HG02610 (cell line): ENCODE measurements at regions not wholly inside any gene's neighbourhood (a gene's known extent, or its start where the extent isn't known, plus 50 kb on each side); places are given as distances from the start of the nearest gene placed in this dataset.
"Not testable (repeated sequence)": the region's sequence is repeated elsewhere in the genome, so short reads cannot be mapped to it uniquely, and the experiment has no call there.

Experiments
- ATAC-seq: cut with Tn5 transposase; IDR thresholded peaks from one replicate; pipeline ENCODE4 v1.9.1; 2021; ENCODE audit warnings: mild to moderate bottlenecking, moderate library complexity; ENCODE audit not compliant: unreplicated experiment

DNA sequence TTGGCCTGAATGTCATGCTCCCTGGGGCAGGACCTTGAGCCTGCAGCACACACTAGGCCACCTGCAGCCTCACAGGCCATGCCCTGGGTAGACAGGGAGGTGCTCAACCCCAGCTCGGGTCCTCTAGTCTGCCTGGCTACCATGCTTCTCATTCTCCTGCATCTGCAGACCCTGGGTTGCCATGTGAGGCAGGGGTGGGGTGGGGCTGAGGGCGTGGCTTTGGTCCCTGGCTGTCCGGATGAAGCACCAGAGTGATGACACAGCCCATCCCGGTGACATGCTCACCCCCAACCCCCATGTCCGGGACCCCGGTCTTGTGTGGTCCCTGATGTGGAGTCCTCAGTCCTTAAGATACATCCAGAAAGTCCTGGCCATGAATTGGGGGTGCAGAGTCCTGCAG, 521.8 kb downstream of the GOLGA6L6 start:
- not testable (repeated sequence) for ATAC-seq

DNA sequence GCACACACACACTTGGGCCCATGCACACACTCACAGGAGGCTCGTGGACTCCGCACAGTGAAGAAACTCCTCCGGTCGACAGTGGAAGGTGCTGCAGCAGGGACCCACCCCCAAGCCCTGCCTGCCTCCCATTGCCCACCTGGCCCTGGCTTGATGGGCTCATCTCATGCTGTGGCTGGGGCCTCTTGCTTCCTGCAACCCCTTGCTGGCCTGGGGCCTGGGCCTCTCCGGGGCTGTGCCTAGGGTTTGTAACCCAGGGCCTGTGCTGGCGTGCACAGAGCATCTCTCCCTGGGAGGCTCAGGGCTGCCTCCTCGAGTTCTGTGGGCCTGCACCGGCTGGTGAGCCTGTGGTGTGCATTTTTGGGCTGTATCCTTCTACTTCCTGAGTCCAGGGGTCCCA, 524.0 kb downstream of the GOLGA6L6 start:
- ATAC-seq, result not testable (repeated sequence)

DNA sequence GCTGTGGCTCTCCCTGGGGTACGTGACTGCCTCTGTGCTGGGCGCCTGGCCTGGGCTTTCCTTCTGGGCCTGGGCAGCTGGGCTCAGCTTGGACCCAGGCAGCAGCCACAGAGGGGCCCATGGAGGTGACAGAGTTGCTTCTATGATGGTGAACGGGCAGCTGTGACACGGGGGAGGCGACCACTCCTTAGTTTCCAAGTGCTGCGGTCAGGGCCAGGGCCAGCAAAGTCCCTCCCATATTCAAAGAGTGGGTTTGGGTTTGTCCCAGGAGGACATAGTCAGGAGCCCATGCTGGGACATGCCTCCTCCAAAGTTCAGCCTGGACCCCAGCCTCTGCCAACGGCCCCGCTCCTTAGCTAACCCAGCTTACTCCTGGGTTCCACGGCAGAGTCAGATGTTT, 524.7 kb downstream of the GOLGA6L6 start:
- ATAC-seq, result not testable (repeated sequence)

DNA sequence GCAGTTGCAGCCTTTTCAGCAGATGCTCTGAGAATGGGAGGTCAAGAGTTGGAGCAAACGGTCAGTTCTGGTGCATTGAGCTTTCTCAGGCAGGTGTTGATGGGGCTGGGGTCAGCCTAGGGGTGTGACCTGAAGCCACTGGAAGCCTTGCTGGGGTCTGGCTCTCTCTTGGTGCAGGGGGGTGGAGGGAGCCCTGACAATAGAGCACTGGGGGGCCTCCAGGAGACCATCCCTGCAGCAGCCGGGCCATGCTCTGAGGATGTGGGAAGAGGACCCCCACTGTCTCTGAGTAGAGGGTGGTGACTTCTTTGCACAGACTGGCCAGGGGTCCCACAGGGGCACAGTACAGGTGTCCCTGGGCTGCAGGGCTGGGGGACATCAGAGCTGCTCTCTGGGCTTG, 528.8 kb downstream of the GOLGA6L6 start:
- ATAC-seq, result not testable (repeated sequence)

DNA sequence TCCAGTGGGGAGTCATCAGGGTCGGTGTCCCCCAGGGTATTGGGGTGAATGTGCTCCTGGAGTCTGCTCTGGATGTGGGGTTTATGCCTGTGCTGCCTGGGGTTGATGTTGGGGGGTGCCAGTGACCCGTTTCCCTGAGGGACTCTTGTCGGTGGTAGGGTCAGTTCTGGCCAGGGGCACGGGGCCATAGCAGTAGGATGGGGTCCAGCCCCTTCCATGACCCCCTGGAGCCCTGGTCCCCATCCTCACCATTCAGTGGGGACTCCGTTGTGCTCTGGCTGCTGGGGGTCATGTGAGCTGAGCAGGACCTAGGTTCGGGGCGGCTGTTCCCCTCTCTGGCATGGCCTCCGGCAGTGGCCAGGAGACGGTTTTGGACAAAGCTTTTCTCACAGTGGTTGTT, 530.8 kb downstream of the GOLGA6L6 start:
- not testable (repeated sequence) for ATAC-seq

DNA sequence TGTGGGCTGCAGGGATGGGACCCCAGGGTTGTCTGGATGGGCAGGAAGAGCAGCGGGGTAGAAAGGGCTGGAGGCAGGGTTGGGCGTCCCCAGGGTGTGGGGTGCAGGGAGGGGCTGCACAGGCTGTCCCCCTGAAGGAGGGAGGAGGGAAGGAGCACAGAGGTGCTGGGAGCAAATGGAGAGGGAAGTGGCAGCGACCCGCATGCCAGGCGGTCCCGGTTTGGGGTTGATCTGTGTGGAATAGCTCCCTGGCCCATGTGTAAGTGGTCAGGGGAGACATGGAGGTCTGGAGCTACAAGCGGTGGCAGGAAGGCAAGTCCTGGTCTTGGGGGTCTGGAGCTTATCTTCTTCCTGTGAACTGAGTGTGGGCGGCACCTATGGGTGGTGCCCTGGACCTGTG, 532.0 kb downstream of the GOLGA6L6 start:
- ATAC-seq, result not testable (repeated sequence)

DNA sequence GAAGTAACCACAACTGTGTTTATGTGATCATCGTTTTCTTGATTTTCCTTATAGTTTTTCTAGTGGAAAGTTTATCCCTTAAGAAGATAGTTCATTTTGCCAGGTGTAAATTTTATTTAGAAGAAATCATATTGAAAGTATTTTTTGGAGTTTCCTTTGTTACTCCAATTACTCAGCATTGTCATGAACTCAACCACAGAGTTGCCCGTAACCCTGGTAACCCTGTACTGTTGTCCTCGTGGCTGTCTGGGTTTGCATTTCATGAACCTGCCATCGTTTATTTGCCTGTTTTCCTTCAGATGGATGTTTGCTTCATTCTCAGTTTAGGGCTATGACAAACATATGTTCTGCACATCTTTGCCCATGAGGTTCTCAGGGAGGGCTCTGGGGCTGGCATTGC, 534.3 kb downstream of the GOLGA6L6 start:
- not testable (repeated sequence) for ATAC-seq

DNA sequence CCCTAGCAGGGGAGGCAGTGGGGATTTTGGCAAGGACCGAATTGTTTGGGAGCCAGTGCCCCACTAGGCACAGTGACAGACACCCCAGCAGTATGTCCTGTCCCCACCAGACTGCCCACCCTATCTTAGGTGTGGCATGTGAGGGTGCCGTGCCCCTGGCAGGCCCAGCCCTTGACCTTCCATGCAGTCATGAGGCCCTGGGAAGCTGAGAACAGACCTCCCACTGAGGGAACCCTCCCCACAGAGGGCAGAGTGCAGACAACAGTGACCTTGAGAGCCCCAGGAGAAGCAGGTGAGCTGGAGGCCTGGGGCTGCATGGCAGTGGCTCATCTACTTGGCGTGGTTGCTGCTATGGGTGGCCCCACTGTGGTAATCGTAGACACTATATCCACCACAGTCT, 538.1 kb downstream of the GOLGA6L6 start:
- ATAC-seq, result not testable (repeated sequence)

DNA sequence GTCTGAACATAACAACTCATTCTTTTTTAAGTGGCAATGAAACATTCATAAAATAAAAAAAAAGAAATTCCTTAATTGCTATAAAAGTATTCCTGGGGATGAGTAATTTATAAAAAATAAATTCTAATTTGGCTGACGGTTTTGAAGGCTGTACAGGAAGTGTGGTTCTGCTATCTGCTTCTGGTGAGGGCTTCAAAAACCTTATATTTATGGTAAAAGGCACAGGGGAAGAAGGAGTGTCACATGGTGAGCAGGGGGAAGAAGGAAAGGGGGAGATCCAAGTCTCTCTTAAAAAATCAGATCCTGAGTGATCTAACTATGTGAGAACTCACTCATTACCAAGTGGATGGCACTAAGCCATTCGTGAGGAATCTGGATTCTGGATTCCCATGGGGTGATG, 539.0 kb downstream of the GOLGA6L6 start:
- ATAC-seq, result not testable (repeated sequence)

DNA sequence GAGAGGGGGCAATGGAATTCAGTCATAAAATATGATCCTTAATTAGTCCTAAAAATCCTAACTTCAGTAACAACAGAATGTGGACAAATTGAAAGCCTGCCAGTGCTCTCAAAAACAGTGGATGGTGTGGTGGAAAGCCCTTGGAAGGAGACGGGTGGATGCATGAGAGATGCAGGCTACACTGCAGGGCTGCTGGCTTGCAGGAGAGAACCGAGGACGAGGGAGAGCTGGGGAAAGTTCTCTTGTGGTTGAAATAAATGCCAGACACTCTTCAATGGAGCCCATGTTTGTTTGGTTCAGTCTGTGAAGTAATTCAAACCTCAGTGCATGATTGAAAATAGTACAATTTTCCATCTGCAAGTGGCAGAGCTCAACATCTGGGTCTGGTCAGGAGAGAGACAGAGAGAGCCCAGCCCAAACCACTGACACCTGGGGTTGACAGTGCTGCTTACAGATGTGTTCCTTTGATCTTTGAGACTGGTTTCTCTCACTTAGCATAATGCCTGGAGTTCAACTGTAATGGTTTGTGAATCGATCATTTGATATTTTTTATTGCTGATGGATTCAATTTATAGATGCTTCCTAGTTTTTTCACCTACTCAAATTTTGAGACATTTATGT, 544.9 kb downstream of the GOLGA6L6 start:
- ATAC-seq, result not testable (repeated sequence)

DNA sequence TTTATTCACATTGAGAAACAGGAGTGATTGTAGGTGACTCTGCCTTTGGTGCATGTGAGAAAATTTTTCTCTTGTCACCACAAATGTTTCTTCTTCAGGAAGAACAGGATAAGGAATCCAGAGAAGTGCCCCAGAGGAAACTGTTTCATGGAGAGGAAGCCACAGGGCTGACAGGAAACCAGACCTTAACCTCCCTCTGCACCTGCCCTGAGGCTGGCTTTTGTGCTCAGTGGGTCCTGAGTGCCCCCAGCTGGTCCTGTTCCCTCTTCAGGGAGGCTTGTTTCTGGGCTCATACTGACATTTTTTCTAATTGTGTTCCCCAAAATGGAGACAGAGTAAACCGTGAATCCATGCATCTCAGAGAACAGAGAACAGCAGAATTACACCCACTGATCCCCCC, 546.3 kb downstream of the GOLGA6L6 start:
- ATAC-seq, result not testable (repeated sequence)

DNA sequence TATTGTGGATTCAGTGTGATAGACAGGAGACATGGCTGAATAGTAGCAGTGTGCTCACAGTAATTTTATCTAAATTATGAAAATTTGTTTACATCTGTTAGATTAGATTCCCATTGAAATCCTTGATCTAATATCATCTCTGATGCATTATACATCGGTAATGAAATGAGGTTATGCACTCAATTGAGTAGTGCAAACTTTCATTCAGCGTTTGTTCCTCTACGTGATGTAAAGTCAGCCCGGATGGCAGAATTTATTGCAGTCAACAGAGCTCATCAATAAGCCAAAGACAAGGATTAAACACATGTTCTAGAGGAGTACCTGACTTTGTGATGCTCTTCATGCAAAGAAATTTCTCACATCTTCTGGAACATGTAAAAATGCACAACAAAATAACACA, 549.2 kb downstream of the GOLGA6L6 start:
- no peak for ATAC-seq

DNA sequence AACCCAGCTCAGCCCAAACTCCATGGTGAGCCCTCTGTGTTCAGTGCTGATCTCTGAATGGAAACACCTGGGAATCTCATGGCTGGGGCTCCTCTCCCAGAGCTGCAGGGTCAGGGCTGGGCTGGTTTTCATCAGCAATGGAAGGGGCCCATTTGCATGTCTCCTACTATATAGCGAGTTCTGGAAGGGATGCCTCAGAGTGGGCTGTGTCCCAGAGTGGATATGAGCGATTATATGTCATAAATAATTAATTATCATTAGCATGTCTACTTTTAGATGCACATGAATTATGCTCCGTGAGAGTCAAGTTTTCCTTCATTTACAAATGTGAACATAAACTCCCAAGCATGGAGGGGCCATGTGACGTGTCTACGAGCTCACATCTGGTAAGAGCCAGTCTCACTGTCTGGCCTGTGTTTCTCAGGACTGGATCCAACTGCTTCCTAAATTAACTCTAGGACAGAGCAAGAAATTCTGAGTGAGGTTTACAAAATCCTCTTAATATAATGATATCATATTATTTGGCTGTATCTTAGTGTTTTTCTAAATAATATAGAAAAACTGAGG, 553.4 kb downstream of the GOLGA6L6 start:
- ATAC-seq, result no peak

DNA sequence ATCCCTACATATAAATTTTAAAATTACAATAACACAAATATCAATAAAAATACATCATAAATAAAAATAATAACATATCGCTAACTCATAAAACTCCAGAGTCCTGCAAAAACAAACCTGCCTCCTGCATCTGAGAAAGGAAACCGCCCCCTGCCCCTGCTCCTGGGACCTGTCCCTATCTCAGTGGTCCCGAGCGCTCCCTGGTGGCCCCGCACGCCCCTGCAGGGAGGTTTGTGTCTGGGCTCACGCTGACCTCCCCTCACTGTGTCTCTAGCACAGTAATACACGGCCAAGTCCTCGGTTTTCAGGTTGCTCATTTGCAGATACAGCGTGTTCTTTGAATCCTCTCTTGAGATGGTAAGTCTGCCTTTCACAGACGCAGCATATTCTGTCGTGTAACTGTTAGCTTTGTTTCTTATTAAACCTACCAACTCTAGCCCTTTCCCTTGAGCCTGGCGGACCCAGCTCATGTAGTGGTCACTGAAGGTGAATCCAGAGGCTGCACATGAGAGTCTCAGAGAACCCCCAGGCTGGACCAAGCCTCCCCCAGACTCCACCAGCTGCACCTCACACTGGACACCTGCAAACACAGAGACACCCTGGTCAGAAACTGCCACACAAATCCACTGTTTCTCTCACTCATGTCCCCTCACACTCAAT, 554.1 kb downstream of the GOLGA6L6 start:
- no peak for ATAC-seq

DNA sequence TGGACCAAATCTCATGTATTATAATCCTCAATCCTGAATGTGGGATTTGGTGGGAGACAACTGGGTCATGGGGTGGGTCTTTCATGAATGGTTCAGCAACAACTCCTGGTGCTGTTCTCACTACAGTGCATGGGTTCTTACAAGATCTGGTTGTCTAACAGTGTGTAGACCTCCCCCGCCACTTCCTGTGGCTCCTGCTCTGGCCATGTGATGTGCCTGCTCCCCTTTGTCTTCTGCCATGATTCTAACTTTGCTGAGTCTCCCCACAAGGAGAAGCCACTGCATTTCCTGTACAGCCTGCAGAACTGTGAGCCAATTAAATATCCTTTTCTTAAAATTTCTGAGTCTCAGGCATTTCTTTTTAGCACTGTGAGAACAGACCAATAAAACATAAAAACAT, 557.5 kb downstream of the GOLGA6L6 start:
- no peak for ATAC-seq

DNA sequence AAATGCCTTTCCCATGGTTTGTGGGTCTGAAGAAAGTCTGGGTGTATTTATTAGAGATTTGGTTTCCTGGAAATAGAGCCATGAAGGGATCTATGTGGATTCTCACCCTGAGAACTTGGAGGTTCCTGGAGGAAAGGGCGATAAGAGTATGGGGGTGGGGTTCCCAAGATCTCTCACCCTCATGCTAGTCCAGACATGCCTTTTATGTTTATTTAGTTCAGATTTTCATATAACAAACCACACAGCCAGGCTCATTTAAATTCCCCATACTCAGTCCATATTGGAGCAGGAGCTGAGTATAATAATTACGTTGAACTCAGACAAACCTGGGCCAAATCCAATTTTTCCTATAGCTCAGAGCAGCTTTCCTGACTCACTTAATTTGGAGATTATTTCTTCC, 566.6 kb downstream of the GOLGA6L6 start:
- no peak for ATAC-seq

DNA sequence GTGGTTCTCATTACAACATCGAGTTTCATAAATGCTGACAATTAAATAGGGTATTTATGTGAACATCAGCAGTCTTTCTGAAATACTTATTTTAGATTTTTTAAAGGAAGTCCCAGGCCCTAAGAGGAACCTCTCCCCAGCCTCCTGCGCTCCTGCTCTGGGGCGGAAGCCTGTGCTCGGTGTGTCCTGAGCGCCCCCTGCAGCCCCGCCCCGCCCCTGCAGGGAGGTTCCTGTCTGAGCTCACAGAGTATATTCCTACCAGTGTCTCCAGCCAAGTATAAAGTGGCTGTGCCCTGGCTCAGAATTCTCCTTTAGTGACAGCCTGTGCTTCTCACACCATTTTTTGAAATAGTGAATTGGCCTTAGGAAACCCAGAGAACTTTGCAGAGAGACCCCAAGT, 567.9 kb downstream of the GOLGA6L6 start:
- ATAC-seq, result no peak

DNA sequence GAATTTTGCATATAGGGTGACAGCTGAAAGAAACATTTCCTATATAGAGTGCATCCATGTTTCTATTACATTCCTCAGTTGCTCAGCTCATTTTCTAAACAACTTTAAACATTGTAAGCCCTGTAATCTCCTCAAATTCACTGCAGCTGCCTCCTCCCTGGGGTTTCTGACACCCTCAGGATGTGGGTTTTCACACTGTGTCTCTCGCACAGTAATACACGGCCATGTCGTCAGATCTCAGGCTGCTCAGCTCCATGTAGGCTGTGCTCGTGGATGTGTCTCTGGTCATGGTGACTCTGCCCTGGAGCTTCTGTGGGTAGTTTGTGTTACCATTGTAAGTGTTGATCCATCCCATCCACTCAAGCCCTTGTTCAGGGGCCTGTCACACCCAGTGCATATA, 569.0 kb downstream of the GOLGA6L6 start:
- ATAC-seq, result not testable (repeated sequence)

DNA sequence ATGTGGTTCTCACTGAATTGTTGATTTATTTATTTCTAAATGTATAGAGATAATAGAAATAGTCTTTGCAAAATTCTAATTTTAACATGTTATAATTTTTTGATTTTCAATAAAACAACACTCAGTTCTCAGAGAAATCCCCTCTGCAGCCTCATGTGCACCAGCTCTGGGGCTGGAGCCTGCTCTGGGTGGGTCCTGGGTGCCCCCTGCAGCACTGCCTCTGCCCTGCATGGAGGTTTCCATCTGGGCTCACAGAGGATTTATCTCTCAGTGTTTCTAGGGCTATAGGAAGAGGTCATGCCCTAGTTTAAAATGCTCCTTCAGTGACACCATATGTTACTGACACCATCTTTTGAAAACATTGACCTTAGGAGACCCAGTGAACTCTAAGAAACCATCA, 576.0 kb downstream of the GOLGA6L6 start:
- not testable (repeated sequence) for ATAC-seq

DNA sequence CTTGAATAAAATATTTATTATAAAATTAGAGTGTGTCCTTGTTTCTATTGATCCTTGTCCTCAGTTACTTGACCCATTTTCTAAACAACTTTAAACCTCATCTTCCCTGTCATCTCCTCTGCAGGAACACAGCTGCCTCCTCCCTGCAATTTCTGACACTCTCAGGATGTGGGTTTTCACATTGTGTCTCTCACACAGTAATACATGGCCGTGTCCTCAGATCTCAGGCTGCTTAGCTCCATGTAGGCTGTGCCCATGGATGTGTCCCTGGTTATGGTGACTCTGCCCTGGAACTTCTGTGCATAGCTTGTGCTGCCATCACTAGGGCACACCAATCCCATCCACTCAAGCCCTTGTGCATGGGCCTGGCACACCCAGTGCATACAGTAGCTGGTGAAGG, 577.1 kb downstream of the GOLGA6L6 start:
- ATAC-seq, result not testable (repeated sequence)

DNA sequence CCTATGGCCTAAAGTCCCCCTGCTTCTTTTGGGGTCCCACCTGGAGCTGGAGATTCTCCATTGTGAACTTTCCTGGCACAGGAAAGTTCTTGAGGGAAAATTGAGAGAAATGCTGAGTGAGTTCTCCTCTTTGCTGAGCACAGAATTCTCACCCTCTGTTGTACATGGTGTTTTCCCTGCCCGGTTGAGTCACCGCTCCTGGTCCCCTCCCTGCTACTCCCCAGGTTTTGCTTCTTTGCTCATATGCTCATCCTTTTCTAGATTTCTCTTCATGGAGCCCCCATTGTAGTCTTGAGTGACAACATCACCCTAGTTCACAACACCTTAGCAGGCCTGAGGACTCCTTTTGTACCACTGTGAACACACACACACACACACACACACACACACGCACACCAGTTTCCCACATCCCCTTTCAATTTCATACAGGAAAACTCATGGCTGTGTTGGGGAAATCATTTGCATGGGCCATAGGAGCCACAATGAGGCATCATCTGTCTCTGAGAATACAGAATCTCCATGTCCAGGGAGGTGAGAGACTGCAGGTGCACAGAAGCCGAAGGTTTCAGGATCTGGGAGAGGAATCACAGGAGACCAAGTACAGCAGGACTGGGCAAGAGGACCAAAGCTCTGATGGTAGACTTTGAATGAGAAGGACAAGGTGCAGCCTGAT, 585.3 kb downstream of the GOLGA6L6 start:
- ATAC-seq, result no peak
